GF-D8 (cell line): ENCODE measurements at regions not wholly inside any gene's neighbourhood (a gene's known extent, or its start where the extent isn't known, plus 50 kb on each side); places are given as distances from the start of the nearest gene placed in this dataset.

Source experiments
- DNase-seq: peaks from one replicate; lab custom pipeline; 2025; lab: John Stamatoyannopoulos, UW

DNA sequence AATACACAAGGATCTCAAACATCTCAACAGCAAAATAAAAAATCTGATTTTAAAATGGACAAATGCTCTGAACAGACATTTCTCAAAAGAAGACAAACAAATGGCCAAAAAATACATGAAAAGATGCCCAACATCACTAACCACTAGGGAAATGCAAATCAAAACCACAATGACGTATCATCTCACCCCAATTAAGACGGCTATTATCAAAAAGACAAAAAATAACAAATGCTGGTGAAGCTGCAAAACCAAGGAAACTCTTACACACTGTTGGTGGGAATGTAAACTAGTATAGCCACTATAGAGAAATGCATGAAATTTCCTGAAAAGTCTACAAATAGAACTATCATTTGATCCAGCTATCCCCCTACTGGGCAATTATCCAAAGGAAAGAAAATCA, 145.0 kb downstream of the BTG1 start:
- no peak for DNase-seq

DNA sequence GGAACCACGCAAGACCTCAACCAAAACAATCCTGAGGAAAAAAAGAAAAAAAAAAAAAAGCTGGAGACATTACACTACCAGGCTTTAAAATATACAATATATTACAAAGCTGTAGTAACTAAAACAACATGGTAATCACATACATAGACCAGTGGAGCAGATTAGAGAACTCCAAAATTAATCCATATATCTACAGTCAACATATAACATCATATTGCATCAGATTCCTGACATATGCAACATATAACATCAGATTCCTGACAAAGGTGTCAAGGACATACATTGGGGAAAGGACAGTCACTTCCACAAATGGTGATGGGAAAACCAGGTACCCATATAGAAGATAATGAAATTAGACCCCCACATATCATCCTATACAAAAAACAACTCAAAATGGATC, 145.8 kb downstream of the BTG1 start:
- no peak for DNase-seq

DNA sequence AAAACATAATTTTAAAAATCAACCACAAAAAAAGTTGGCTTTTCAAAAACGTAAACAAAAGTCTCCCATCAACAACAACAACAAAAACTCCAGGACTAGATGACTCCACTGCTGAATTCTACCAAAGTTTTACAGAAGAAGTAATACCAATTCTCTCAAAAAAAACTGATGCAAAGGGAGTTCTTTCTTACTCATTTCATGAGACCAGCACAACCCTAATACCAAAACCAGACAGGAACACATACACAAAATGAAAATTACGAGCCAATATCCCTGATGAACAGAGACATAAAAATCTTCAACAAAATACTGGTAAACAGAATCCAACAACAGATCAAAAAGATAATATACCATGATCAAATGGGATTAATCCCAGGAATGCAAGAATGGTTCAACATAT, 147.3 kb downstream of the BTG1 start:
- DNase-seq, result no peak

DNA sequence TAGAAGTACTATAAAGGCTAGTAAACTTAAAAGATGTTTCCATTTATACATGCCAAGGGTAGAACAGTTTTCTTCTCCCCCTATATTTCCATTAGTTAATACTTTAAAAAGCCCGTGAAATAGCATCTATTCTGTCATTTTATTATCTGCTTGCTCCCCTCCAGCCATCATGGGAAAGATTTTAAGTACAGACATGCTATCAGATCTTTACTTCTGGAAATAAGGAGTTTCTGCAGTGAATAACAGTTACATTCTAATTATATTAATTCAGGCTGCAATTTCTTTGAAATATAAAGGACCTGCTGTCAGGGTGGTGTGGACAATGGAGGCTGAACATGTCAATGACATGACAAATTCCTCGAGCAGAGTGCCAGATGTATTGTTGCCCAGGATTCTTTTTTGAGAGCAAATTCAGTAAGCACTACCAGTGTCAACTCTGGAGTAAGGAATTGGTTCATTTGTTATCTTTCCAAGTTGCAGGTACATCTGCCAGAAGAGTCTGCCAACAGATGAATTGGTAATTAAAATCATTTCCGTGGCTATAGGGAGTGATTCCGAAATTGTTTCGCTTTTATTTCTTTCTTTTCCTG, 151.3 kb downstream of the BTG1 start:
- DNase-seq, result no peak

DNA sequence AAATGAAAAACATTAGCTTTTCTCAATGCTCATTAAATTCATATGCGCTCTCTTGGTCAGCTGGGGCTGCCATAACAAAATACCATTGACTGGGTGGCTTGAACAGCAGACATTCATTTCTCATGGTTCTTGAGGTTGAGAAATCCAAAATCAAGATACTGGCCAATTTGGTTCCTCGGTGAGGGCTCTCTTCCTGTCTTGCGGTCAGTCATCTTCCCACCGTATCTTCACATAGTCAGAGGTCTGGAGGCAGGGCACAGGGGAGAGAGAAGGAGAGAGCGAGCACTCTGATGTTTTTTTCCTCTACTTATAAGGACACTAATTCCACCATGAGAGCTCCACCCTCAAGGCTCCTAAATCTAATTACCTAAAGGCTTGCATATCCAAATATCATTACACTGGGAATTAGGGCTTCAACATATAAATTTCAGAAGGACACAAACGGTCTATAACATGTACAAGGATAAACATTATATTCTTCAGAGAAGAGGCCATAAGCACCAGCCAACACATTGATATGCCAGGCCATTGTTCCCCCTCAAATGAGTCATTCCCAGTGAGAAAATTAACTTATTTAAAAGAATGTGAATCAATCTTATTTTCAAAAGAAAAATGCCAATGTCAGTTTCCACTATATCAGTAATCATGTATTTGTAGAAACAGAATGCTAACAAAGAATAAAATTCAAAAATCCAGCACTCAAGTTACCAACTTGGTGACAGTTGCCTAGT, 152.2 kb downstream of the BTG1 start:
- DNase-seq, result no peak

GRCh38 chr12:91991399-91992187, 154.1 kb downstream of the BTG1 start:
- no peak for DNase-seq

GRCh38 chr12:91990525-91990924, 155.1 kb downstream of the BTG1 start:
- no peak for DNase-seq

GRCh38 chr12:91989143-91989542, 156.5 kb downstream of the BTG1 start:
- DNase-seq, result no peak

- DNase-seq, result no peak
Measured at GRCh38 chr12:91988086-91988923, 157.3 kb downstream of the BTG1 start.

DNA sequence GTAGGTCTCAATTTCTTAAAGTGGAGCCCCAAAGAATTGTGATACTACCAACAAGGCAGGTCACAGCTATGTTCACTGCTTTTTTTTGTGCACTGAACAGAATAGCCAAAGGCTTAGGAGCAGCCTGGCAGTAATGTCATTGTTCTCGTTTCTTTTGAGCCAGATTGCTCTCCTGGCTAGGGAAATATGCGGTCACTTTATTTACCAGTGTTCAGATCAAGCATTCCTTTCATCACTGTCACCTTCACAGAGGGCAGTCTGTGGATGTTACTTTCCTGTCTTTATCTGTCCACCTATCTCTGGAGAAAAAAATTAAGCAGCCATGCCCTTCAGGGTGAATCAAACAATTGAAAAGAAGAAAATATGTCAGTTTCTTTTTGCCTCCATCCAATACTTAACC, 159.6 kb downstream of the BTG1 start:
- no peak for DNase-seq

DNA sequence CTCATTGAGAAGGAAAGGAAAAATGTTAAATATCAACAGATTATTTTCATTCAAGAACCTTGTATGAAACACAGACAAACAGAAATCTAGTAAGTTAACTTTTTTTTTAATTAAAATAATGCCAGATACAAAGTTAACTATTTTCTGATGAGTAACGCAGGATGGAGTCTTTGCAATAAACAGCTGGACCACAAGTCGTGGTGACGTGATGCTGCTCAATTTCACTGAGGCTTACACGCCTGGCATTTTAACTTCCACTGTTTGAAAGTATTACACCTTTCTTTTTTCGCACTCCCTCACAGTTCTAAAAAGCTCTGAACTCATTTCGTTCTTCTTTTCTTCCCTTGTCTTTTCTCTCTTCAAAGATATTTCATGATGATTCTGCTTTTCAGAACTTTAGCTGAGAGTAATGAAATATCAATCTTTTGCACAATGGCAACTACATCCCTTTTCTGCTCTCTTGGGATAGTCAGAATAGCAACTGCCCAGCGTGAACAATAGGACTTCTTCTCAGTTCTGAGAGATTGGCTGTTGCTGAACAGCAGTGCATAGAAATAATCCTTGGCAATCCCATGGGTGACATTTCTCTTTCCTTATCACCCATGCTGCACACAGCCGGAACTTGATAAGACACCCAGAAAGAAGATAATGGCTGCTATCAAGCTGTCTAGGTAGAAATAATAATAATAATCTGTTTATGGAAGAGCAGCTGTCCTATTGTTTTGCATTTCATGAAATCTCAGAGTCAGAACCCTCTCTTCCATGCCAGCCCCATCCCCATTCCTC, 160.5 kb downstream of the BTG1 start:
- no peak for DNase-seq

DNA sequence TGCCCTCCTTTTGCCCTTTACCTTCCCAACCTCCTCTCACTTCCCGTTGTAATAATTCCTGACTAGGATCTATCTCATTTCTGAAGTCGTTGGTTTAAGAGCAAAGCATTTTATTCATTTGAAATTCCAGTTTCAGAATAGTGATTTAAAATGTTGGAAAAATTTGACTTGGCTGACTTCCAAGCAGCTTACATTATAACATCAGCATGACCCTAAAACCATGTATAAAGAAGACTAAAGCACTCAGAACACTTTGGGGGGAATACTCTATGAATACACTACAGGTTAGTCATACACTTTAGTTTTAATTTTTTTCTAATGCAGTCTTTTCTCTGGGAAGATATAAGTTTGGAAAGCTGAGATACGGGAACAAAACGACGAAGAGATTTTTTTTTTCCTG, 161.1 kb downstream of the BTG1 start:
- DNase-seq, result no peak

- no peak for DNase-seq
Measured at GRCh38 chr12:91983935-91984334, 161.7 kb downstream of the BTG1 start.

- DNase-seq, result no peak
Measured at GRCh38 chr12:91982946-91983345, 162.7 kb downstream of the BTG1 start.

DNA sequence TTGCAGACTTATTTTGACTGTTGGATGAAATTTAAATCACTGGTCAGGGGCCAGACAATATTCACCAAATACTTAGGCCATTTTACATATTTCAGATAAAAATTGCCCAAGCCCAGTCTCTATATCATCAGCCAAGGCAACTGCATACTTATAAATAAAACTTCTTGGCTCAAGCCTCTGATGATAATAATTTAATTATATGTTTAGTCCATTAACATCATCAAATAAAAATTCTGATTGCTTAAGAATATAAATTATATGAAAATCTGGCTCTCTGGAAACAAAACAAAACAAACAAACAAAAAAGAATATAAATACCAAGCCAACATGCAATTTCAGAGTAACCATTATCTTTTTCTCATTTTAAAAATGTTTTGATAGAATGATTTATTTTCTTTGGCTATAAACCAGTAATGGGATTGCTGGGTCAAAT, 165.2 kb downstream of the BTG1 start:
- no peak for DNase-seq

- DNase-seq, result no peak
Measured at GRCh38 chr12:91978143-91978542, 167.5 kb downstream of the BTG1 start.

DNA sequence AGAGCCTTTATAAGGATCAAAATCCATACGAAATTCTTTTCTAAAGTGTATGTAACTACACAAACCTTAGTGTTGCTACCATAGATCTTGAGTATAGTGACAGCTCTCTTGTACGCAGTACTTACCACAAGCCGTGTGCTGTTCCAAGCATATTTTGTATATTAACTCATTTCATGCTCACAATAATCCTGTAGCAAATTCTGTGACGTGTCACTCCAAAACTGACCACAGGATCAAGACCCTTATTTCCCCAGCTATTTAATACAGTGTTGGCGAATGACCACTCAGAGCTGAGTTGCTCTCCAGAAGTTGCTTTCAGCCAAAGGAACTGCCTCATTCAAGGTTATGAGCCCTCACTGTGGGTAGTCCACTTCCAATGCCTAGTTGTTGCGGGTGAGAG, 169.8 kb downstream of the BTG1 start:
- no peak for DNase-seq

DNA sequence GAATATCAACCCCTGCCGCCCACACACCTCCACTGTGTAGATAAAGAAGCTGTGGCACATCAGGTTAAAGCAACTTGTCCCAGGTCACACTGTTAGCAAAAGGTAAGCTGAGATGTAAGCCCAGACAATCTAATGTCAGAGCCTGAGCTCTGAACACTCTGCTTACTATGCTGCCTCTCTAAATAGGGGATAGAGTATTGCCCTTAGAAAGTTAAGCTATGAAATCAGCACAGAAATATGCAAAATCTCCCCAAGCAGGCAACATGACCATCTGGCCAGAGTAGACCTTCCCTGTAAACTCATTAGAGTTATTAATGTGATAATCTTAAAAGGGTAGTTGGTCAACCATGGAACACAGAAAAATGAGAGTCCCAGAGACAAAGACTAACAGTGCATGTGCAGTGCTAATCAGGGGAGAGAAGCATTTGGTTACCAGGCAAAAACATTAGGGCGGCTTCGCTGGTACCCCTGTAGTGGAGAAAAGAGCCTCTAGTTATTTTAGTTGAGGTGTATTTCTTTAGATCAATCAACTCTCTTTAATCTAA, 171.0 kb downstream of the BTG1 start:
- no peak for DNase-seq

- no peak for DNase-seq
Measured at GRCh38 chr12:91973813-91974212, 171.8 kb downstream of the BTG1 start.

DNA sequence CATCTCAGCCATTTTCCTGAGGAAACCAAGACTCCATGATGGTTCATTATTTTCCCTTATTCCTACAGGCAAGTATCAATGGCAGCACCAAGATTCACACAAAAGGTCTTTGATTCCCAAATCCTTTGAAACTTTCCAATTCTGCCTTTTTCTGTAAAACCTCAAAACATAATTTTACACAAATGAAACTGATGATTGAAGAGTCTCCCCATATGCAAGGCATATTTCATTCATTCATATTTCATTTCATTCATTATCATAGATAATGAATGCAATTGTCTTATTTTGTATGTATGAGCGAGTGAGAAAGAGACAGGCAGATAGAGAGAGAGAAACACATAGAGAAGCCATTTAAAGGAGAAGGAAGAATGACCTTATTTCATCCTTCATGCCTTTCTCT, 172.8 kb downstream of the BTG1 start:
- DNase-seq, result no peak

GRCh38 chr12:91968777-91969171, 176.9 kb downstream of the BTG1 start:
- DNase-seq, result no peak
